ENCODE measurements at regions not wholly inside any gene's neighbourhood (a gene's known extent, or its start where the extent isn't known, plus 50 kb on each side); places are given as distances from the start of the nearest gene placed in this dataset.

DNA sequence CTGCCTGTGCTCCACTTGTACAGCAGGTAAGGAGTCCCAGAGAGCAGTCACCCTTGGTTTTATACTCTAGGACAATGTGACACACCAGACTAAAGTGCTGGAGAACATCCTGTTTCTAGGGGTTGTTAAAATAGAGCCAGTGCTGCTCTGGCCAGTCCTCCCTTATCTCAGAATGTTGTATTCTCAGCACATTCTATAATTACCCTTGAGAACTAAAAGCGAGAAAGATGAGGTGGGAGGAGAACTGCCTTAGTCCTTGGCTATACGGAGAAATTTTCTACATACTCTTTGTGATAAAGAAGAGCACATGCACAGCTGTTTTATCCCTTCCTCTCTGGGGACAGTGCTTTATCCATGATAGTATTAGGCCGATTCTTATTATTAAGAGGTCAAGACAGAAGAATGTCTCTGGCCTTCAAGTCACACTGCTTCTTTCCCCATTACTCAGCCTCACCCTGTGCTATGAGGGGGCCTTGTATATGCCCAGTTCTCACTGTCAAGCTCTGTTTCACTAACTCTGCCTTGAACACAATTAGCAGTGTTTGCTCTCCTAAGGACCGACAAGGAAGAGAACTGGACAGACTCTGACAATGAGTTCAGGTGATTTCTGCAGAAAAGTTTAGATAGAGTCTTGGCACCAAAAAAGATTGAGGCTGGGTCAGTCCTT lies 385.8 kb downstream of the TRIB2 start:
- Histone ChIP-seq H3K27me3 (ENCODE audit: control insufficient read depth, extremely low read depth, insufficient read depth, low read length) (no peaks in the 10 kb centered on the region), H3K4me3 (ENCODE audit: control insufficient read depth in 2 of 3, extremely low read depth in 1 of 3, insufficient read depth in 2 of 3, low read depth in 1 of 3, low read length in 3 of 3) (no peak overlapping the region), H3K79me2 (ENCODE audit: control insufficient read depth, insufficient read depth, low read length) (no peaks in the 10 kb centered on the region), H2AFZ (ENCODE audit: control insufficient read depth, low read length) (no peak overlapping the region), H3K36me3 (ENCODE audit: control insufficient read depth in 2 of 2, extremely low read depth in 1 of 2, insufficient read depth in 2 of 2, low read length in 2 of 2) (no peaks in the 10 kb centered on the region), H3K9ac (ENCODE audit: control insufficient read depth, extremely low read depth, insufficient read depth, low read length) (no peak overlapping the region), H3K27ac (ENCODE audit: control insufficient read depth, insufficient read depth, low read length) (no peak overlapping the region), H3K4me1 (ENCODE audit: control insufficient read depth, extremely low read depth, insufficient read depth, low read length) (no peaks in the 10 kb centered on the region), H3K9me3 (ENCODE audit: control insufficient read depth, low read depth, low read length) (no peaks in the 10 kb centered on the region), H3K4me2 (ENCODE audit: control insufficient read depth, extremely low read depth, insufficient read depth, low read depth, low read length) (no peak overlapping the region), H3K9me1 (ENCODE audit: control insufficient read depth, extremely low read depth, insufficient read depth, low read length) (no peaks in the 10 kb centered on the region), H4K20me1 (ENCODE audit: control insufficient read depth, extremely low read depth, insufficient read depth, low read length) (no peaks in the 10 kb centered on the region)
- FAIRE-seq, result no peak
- dilution Hi-C loops (cut with MboI; ENCODE audit: extremely low pct_ligation_motif_present, low sequenced_read_pairs), result no loop called here
- no peak for TF ChIP-seq EZH2 (IDR thresholded peaks at IDR 0.05; ENCODE audit: low read length)
- TF ChIP-seq, protein P1, sequence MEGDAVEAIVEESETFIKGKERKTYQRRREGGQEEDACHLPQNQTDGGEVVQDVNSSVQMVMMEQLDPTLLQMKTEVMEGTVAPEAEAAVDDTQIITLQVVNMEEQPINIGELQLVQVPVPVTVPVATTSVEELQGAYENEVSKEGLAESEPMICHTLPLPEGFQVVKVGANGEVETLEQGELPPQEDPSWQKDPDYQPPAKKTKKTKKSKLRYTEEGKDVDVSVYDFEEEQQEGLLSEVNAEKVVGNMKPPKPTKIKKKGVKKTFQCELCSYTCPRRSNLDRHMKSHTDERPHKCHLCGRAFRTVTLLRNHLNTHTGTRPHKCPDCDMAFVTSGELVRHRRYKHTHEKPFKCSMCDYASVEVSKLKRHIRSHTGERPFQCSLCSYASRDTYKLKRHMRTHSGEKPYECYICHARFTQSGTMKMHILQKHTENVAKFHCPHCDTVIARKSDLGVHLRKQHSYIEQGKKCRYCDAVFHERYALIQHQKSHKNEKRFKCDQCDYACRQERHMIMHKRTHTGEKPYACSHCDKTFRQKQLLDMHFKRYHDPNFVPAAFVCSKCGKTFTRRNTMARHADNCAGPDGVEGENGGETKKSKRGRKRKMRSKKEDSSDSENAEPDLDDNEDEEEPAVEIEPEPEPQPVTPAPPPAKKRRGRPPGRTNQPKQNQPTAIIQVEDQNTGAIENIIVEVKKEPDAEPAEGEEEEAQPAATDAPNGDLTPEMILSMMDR (optimal IDR thresholded peaks at IDR 0.05 in 1 of 3, IDR thresholded peaks at IDR 0.05 in 1 of 3, conservative IDR thresholded peaks at IDR 0.05 in 1 of 3; ENCODE audit: extremely low read depth in 1 of 3, insufficient read depth in 2 of 3, low read length in 3 of 3), result no peak
- no peak for DNase-seq (ENCODE audit: low read depth, low spot score)

DNA sequence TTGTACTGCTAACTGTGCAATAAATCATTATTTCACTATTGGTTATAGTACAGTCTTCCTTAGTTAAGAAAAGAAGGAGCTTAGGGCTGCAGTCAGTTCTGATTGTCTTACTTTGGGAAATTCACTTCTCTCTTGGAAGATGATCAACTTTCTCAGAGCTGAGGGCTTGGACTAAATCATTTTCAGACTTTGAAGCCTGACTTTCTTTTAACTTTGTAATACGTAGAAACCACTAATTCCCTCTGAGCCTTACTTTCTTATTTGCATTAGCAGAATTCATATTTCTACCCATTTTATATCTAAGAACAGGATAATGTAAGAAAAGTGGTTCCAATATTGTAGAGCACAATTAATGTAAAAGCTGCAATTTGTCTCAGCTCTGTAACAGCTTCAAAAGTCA lies 386.4 kb downstream of the TRIB2 start:
- no peak for FAIRE-seq
- Histone ChIP-seq H3K9me1 (ENCODE audit: control insufficient read depth, extremely low read depth, insufficient read depth, low read length) (no peaks in the 10 kb centered on the region), H2AFZ (ENCODE audit: control insufficient read depth, low read length) (no peak overlapping the region), H3K9me3 (ENCODE audit: control insufficient read depth, low read depth, low read length) (no peaks in the 10 kb centered on the region), H3K4me3 (ENCODE audit: control insufficient read depth in 2 of 3, extremely low read depth in 1 of 3, insufficient read depth in 2 of 3, low read depth in 1 of 3, low read length in 3 of 3) (no peak overlapping the region), H4K20me1 (ENCODE audit: control insufficient read depth, extremely low read depth, insufficient read depth, low read length) (no peaks in the 10 kb centered on the region), H3K9ac (ENCODE audit: control insufficient read depth, extremely low read depth, insufficient read depth, low read length) (no peak overlapping the region), H3K4me1 (ENCODE audit: control insufficient read depth, extremely low read depth, insufficient read depth, low read length) (no peaks in the 10 kb centered on the region), H3K79me2 (ENCODE audit: control insufficient read depth, insufficient read depth, low read length) (no peaks in the 10 kb centered on the region), H3K36me3 (ENCODE audit: control insufficient read depth in 2 of 2, extremely low read depth in 1 of 2, insufficient read depth in 2 of 2, low read length in 2 of 2) (no peaks in the 10 kb centered on the region), H3K27me3 (ENCODE audit: control insufficient read depth, extremely low read depth, insufficient read depth, low read length) (no peaks in the 10 kb centered on the region), H3K4me2 (ENCODE audit: control insufficient read depth, extremely low read depth, insufficient read depth, low read depth, low read length) (no peak overlapping the region), H3K27ac (ENCODE audit: control insufficient read depth, insufficient read depth, low read length) (no peak overlapping the region)
- TF ChIP-seq, protein P1 (optimal IDR thresholded peaks at IDR 0.05 in 1 of 3, IDR thresholded peaks at IDR 0.05 in 1 of 3, conservative IDR thresholded peaks at IDR 0.05 in 1 of 3; ENCODE audit: extremely low read depth in 1 of 3, insufficient read depth in 2 of 3, low read length in 3 of 3), result no peak
- TF ChIP-seq EZH2 (IDR thresholded peaks at IDR 0.05; ENCODE audit: low read length), result no peak
- DNase-seq (ENCODE audit: low read depth, low spot score), result no peak
- dilution Hi-C loops (cut with MboI; ENCODE audit: extremely low pct_ligation_motif_present, low sequenced_read_pairs), result no loop called here
